HG02885 (cell line): ENCODE measurements at regions not wholly inside any gene's neighbourhood (a gene's known extent, or its start where the extent isn't known, plus 50 kb on each side); places are given as distances from the start of the nearest gene placed in this dataset.
"Not testable (repeated sequence)": the region's sequence is repeated elsewhere in the genome, so short reads cannot be mapped to it uniquely, and the experiment has no call there.

ENCODE experiments used
- ATAC-seq: cut with Tn5 transposase; IDR thresholded peaks from one replicate; pipeline ENCODE4 v1.9.1; 2021; ENCODE audit warnings: mild to moderate bottlenecking; ENCODE audit not compliant: unreplicated experiment, poor library complexity

DNA sequence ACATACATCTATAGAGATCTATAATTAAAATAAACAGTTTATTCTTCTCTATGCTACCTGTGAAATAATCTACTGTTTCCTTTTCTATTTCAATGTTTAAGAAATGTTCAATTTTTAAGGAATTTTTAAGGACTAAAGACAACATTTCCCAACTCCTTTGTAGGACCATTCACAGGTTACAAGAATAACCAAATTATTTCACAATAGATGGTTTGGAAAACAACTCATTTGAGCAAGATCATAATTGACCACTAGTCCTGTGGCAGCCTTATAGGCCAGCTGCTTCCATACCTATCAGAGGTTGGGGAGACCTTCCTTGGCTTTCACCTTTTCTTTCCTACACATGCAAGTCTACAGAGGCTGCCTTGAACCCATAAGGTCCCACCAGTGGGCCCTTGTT is 193.7 kb downstream of the TTC39B start:
- no peak for ATAC-seq

DNA sequence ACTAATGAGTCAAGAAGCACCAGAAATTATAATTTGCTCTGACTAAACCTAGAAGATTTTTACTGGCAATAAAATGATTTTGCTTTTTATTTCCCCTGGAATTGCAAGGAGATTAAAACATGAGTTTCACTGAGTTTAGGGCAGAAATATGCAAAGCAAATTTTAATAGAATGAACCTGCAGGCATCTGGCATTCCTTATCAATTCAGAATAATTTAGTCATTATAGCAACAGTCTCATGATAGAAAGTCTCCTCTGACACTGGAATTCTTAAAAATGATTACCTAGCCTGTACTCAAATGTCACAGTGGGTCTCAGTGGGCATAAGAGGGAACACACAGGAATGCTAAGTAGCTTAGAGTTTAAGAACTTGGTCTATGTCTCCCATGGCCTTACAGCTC is 195.9 kb downstream of the TTC39B start:
- ATAC-seq = no peak

DNA sequence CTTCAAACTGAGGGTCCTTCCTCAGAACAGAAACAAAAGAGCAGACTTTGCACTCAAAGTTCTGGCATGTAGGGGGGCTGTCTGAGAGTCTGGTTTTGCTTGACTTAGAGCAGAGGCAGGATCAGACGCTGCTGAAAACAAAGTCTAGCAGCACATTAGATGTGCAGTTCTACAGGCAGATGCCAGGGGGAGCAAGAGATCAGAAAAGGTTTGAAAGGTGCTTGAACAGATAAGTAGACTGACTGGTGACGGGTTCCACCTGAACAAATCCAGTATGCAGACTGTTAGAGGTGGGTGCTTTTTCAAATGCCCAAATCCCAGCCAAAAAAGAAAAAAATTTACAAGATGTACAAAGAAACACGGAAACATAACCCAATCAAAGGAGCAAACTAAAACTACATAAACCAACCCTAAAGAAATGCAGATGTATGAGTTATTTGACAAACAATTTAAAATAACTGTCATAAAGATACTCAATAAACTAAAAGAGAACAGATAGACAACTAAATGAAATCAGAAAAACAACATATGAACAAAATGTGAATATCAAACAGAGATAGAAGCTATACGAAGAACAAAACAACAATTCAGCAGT is 194.7 kb upstream of the FREM1 start:
- peak; percentile 97 for ATAC-seq

DNA sequence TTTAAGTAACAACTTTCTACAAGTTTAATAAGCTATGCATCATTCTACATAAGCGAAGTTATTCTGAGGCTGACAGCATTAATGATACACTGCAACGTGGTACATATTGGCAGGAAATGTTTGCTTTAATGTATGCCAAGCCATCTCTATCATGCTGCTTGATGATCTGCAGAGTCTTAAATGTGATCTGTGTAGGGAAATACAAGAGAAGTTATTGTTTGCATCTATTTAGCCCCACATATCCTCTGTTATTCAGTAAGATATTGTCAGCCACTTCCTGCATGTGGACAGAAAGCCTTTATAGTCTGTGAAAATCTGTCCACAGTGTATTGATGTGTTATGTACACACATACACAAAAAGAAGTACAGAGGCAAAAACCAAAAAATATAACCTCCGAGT is 193.1 kb upstream of the FREM1 start:
- ATAC-seq = no peak

DNA sequence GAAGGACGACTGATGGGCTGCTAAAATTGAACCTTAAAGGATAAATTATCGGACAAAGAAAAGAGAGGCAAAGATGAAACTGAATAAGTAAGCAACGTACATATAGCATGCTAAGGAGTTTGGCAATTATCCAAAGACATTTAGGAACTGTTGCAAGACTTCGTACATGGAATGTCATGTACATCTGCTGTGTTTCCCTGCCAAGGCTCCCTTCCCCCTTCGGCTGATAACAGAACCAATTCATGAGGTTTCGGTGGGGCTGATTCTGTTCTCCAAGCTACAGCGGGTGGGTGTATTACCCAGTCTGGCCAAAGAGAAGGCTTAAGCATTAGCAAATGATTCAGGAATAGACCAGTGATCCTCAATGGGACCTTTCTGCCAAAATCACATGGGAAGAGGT is 190.9 kb upstream of the FREM1 start:
- no peak for ATAC-seq

DNA sequence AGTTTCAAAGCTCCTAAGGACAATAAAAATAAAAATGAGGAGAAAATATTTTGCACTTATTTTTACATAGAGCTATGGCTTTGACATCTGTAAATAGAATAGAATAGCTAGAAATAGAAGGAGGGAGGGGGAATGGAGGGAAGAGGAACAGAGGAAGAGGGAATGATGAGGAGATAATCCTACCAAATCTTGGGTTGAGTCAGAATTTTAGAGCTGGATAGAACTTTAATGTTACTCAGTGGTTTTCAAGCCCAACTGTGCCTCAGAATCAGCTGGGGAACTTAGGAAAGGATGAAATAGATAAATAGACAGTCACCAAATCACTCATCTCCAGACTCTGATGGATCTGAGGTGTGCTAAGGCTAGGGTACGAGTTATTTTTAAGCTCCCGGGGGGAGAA is 190.3 kb upstream of the FREM1 start:
- ATAC-seq = no peak

DNA sequence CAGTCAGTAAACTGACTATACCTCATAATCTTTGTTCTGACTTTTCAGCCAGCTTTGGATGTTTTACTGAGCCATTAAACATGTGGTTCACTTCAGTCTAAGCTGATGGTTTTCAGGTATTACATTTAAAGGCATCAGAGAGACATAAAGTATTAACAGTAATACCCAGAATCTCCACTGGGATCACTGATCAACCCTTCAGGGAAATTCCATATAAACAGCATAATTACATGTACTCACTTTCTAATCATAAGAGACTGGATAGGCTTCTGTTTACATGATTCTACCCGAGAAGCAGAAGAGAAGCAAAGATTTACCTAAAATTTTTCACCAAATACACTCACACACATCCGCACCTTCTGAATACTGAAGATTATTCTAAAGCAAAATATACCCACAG is 186.7 kb upstream of the FREM1 start:
- ATAC-seq = no peak

DNA sequence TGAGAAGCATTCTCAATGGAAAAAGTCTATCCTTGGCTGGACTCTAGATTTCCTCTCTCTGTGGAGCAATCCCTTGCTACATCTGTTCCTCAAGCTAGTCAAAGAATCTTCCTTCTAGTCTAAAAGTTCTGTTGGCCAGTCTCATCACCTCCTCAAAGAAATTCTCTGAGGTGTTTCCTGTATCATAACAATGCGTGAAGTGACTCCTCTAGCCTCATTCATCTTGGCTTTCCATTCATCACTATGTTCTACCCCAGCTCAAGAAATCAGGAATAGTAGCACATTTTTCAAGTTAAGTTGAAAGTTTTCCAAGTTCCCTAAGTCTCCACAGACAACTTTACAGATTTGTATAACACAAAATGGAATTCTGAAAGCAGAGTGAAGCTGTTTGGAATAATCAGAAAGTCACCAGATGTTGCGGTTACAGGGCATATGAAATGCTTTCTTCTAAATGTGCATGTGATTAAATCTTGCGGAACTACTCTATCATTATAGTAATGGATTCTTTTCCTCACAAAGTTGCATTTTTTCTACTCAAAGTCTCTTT is 176.6 kb upstream of the FREM1 start:
- no peak for ATAC-seq

DNA sequence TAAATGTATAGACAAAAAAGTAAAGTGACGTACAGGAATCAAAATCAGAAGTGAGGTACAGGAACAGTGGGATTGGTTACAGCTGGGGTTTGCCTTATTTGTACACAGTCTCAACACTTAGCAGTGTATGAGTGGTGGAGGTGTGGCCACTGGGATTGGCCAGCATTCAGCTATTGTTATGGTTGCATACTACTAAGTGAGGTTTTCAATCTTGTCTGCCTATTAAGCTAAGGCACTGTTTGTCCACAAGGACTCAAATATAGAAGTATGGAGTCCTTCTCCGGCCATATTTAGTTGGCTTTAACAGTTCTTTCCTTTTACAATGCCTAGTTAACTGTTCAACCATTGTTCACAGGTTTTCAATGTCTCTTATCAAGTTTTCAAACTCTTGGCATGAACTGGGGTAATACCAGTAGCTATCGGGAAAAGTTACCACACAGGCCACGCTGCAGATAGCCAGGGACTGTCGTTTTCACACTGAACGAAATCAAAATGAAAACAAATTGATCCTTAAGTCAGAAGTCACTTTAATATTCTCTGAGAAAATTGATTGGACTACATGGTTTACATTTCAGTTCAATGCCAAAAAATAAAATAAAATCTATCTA is 176.0 kb upstream of the FREM1 start:
- ATAC-seq = no peak

DNA sequence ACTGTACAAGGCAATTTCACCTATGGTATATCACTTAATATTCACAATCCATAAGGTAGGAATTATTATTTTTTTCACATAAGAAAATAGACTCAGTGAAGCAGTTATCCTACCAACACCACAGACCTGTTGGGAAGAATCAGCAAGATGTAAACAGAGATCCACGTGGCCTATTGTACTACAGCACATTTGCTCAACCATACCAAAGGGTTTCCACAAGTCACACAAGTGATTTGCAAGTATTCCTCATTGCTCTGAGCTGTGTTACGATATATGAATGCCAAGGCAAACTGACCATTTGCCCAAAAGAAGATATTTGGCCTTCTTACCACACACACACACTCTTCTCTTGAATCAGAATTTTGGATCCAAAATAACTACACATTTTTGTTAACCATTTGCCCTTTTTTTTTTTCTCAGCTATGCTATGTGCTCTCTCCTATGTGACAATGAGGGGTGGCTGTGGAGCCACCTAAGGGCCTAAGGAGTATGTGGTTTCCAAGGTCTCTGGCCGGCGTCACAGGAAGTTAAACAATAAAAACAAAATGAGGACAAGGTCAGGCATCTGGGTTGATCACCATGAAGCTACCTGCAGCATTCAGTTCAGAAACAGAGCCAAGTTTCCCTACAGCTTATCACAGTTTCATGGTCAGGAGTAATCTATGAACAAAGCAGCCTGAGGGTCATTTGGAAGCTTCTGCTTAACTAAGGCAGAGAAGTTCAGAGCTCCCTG is 171.0 kb upstream of the FREM1 start:
- ATAC-seq = no peak

DNA sequence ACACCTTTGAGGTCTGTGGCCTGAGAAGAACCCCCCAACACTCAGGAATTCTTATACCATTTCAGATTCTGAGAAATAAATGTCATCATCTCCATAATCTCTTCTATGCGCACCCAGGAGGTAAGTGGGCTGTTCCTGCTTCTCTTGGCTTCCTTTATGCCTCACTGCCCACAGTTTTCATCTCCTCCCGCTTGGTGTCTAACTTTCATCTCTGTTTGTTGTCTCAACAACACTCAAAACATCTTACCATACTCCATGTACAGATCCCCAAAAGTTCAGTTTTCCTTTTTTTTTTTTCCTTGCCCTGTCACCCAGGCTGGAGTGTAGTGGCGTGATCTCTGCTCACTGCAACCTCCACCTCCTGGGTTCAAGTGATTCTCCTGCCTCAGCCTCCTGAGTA is 170.2 kb upstream of the FREM1 start:
- ATAC-seq = no peak

DNA sequence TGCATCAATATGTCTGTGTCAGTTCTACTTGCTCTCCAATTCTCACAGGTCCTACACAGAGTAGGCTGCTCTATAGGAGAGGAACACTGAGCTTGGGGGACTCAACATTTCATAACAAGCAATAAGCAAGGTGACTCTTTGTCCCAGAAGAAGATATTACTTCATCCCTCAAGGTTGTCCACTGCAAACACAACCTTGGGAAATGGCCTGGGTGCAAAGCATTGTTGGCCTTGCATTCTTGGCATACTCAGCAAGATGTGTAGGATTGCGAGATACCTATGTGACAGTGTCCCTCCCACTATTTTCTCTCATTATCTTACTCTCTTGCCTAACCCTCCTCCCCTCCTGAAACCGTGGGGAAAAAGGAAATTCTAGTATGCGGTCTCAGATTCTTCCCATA is 169.8 kb upstream of the FREM1 start:
- ATAC-seq = no peak

DNA sequence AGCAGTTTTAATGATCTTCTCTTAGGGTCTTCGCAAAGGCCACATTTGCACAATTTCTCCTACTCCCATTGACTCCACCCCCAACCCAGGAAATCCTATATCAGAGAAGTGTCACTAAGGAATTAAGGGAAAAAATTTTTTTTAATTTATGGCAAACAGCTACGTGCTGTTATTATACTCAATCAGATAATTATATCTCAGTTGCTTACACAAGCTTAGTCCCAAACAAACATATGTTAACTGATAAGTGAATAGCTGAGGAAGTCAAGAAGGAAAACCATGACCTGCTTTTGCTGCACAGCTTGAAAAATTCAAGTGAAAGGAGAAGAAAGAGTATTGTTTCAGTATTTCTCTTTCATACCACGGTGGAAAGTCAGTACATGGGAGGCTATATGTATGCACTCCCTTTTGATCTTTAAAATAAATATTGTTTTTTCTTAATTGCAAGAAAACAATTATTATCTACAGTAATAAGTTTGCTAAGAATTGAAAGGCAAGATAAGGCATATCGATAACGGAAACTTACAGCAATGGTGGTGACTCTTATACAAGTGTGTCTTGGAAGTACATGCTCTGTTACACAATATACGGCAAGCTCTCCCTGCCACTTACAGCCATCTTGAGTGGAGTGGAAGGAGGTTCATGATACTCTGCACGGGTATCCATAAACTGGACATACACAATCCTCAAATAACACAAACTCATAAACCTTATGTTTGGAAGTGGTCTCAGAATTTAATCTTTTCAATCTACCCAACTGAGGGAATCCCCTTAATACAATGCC is 167.9 kb upstream of the FREM1 start:
- no peak for ATAC-seq

DNA sequence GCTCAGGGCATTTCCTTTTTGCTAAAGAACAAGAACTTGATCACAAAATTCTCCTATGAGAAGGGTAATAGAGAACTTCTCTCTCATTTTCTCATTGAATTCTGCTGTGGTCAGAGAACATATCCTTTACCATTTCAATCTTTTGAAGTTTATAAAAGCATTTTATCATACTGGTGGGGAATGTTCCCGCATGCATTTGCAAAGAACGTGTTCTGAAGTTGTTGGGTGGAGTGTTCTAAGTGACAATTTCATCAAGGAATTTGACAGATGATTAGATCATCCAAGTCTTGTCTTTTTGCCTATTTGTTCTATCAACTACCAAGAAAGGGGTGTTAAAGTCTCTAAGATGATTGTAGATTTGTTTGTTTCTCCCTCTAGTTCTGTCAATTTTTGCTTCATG is 163.4 kb upstream of the FREM1 start:
- no peak for ATAC-seq

DNA sequence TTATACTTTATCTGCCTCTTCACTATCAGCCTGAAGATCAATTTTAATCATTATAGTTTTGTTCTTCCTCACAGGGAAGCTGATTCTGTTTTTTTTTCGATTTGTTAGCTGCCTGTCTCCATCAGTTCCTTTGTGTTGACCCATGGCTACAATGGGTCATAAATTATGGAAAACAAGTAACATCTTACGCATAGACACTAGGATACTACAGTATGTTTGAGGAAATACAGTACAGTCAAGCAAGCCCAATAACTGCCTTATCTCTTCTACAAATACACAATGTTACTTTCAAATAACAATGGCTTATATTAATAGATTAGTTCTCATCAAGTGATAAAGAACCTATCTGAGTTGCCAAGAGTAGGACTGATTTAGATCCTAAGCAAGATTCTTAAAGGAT is 160.5 kb upstream of the FREM1 start:
- ATAC-seq = no peak

DNA sequence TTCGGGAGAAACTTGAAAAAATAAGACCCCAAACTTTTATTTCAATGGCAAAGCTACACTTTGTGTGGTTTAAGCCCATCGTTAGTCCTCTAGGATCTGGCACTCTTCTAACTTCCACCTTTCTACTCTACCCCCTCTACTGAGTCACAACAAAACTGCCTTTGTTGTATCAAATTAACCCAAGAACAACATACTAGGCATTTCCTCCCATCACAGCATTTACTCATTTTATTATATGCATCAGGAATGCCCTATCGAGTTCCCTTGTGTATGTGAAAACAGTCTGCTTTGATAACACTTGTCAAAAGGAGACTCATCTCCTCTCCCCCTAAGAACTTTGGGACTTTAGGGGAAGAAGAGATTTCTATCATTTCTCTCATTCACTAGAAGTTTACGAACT is 158.9 kb upstream of the FREM1 start:
- no peak for ATAC-seq

DNA sequence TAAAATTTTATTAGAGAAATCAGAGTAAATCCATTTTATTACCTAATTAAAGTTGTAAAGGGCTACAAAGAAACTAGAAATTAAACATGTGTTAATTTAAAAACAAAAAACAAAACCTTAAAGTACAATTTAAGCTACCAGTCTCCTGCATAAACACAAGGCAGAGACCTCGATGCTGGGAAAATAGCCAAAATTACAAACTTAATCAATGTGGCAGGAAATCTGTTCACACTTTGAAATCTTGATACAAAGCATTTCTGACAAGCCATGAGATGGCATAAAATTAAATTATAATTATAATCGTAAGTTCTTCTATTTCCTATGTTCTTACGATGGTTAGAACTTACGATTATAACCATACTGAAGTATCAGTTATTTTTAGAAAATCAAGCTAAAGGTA is 158.0 kb upstream of the FREM1 start:
- no peak for ATAC-seq

DNA sequence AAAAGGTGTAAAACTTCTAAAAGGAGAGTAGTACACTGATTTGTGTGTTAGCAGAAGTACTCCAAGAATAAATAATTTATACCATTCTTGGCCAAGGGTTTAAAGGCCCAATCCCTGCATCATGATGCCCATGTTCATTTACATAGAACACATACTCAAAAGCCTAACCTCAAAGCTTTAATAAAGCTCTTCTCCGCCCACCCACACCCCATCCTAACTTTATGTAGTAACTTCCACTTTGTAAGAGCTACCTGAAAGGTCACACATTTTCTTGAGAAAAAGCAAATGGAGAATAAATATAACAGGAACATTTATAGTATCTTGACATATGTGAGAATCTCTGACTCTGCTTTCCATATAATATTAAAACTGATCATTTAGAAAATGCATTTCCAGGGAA is 148.8 kb upstream of the FREM1 start:
- no peak for ATAC-seq

DNA sequence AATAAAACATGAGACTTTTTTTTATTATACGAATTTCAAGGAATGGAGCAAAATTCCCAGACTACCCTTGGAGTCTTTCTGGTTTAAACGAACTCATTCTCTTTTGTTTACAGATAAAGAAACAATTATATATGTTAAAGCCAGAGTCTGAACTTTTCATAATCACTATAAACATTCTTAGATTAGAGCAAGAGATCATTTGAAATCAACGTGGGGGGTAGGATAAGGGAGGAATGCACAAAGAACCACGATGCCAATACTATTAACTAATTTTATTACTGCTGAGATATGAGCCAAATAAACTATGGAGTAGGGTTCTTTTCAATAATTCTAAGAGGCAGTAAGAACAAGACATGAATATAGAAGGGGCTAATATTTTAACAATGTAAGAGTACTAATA is 148.0 kb upstream of the FREM1 start:
- no peak for ATAC-seq

DNA sequence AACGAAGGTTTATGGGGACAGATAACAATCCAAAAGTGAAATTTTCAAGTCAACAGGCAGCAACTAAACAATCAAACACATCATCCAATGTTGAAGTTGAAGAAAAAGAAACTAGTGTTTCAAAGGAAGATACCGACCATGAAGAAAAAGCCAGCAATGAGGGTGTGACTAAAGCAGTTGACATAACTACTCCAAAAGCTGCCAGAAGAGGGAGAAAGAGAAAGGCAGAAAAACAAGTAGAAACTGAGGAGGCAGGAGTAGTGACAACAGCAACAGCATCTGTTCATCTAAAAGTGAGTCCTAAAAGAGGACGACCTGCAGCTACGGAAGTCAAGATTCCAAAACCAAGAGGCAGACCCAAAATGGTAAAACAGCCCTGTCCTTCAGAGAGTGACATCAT is 145.1 kb upstream of the FREM1 start:
- ATAC-seq = not testable (repeated sequence)

DNA sequence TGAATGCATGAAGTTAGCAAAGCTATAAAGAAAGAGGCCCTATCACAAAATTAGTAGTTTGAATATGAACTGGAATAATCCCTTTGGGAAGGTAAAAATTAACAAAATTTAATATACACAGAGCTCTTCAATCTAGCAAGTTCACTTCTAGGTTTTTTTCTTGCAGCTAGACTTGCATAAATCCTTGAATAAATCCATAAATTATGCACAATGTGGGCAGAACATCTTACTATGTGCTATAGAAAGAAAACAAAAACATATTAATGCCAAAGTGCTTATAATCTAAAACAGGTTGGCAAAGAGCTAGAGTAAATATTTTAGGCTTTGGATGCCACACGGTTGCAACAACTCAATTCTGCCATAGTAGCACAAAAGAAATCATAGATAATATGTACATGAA is 138.5 kb upstream of the FREM1 start:
- no peak for ATAC-seq
